Body of pancreas (tissue), 4 donors: ENCODE measurements at regions not wholly inside any gene's neighbourhood (a gene's known extent, or its start where the extent isn't known, plus 50 kb on each side); places are given as distances from the start of the nearest gene placed in this dataset.
A peak's percentile ranks its signal among the peaks of the same experiment; 100 is the strongest.

Experiments used
- ATAC-seq: fragments of 150-250 bp; one replicate; pipeline ENCODE4 v1.9.1; 2016
- DNase-seq, 4 donors: peaks; one replicate each; pipeline ENCODE4 v3.0.0-alpha.2; 2019
- H3K27ac ChIP-seq, 4 donors: fragments of 200-600 bp; sonication (generic); 1 replicate in 3 of 4; 2 replicates in 1 of 4; pipeline versions ENCODE4 v1.5.1 to v1.6.1; 2016 to 2019; ENCODE audit warnings: mild to moderate bottlenecking in 1 of 4, mixed read lengths in 1 of 4, moderate library complexity in 1 of 4
- H3K27me3 ChIP-seq, 2 donors: fragments of 200-600 bp; sonication (generic); one replicate each; pipeline ENCODE4 v1.6.0; 2016; ENCODE audit warnings: mild to moderate bottlenecking in 1 of 2
- H3K36me3 ChIP-seq, 2 donors: fragments of 200-600 bp; sonication (generic); replicated peaks in 1 of 2; 2 replicates each; pipeline ENCODE4 v1.5.1; 2016; ENCODE audit warnings: low read depth in 2 of 2; ENCODE audit not compliant: insufficient read depth in 1 of 2
- H3K4me1 ChIP-seq: fragments of 200-600 bp; sonication (generic); one replicate; pipeline ENCODE4 v1.6.0; 2016
- H3K4me3 ChIP-seq, 2 donors: fragments of 200-600 bp; sonication (generic); 1 replicate in 1 of 2; 2 replicates in 1 of 2; pipeline ENCODE4 v1.5.1; 2016 to 2019
- H3K9me3 ChIP-seq, 3 donors: fragments of 200-600 bp; sonication (generic); 1 replicate in 2 of 3; 2 replicates in 1 of 3; pipeline ENCODE4 v1.5.1; 2016
- POLR2A ChIP-seq, 3 donors: fragments of 450-650 bp; IDR thresholded peaks; one replicate each; pipeline ENCODE4 v1.6.1; 2016; ENCODE audit warnings: antibody characterized with exemption in 3 of 3, mild to moderate bottlenecking in 2 of 3
- WGBS, 2 donors: methylation state at CpG; one replicate each; pipeline ENCODE4 v1.1.5; 2017; 5-methylcytosine and 5-hydroxymethylcytosine counted together
- intact Hi-C: fragments of 100-400 bp; cut with DNase I; formaldehyde crosslinking; loops from one replicate; pipeline ENCODE4 v1.15.1; 2023
- TF ChIP-seq, protein P1 (sequence below), 7 experiments: fragments of 450-650 bp in 4 of 7; fragments of 200-600 bp in 3 of 7; sonication (generic) in 3 of 7; IDR thresholded peaks; one replicate each; pipeline ENCODE4 v1.5.1; 2016 to 2019; ENCODE audit warnings: antibody characterized with exemption in 7 of 7

DNA sequence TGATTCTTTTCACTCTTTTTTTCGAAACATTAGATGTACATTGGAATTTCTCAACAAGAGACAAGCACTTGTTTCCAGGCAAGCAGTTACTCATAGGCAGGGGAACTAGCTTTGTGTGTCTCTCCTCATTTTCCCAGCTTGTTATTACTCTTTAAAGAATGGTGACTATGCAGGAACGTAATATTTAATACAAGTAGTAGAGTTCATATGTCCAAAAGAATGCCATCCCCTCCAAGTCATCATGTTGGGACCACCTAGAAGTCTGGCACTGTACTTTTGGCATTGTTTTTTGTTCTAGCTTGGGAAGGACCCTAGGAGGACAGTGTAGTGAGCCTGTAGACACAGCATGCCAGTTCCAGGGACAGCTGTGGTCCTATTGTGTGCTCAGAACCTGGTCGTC lies 650.7 kb downstream of the INHBA start:
- Histone ChIP-seq H3K4me3 (no peak overlapping the region), H3K36me3 (no peaks in the 10 kb centered on the region), H3K27ac (no peak overlapping the region), H3K27me3 (no peaks in the 10 kb centered on the region), H3K9me3 (peaks cover 0 to under 1% (median 0%) of the 10 kb centered on the region in 3 donors), H3K4me1 (no peaks in the 10 kb centered on the region)
- DNase-seq (no peak), ATAC-seq (no peak)
- no peak for TF ChIP-seq POLR2A (IDR thresholded peaks at IDR 0.05)
- TF ChIP-seq, protein P1, sequence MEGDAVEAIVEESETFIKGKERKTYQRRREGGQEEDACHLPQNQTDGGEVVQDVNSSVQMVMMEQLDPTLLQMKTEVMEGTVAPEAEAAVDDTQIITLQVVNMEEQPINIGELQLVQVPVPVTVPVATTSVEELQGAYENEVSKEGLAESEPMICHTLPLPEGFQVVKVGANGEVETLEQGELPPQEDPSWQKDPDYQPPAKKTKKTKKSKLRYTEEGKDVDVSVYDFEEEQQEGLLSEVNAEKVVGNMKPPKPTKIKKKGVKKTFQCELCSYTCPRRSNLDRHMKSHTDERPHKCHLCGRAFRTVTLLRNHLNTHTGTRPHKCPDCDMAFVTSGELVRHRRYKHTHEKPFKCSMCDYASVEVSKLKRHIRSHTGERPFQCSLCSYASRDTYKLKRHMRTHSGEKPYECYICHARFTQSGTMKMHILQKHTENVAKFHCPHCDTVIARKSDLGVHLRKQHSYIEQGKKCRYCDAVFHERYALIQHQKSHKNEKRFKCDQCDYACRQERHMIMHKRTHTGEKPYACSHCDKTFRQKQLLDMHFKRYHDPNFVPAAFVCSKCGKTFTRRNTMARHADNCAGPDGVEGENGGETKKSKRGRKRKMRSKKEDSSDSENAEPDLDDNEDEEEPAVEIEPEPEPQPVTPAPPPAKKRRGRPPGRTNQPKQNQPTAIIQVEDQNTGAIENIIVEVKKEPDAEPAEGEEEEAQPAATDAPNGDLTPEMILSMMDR (IDR thresholded peaks at IDR 0.05): no peak
- intact Hi-C loops: no loop called here
- 49 to 52% methylated on average over 3 of the region's 3 CpGs for WGBS, 2 donors

DNA sequence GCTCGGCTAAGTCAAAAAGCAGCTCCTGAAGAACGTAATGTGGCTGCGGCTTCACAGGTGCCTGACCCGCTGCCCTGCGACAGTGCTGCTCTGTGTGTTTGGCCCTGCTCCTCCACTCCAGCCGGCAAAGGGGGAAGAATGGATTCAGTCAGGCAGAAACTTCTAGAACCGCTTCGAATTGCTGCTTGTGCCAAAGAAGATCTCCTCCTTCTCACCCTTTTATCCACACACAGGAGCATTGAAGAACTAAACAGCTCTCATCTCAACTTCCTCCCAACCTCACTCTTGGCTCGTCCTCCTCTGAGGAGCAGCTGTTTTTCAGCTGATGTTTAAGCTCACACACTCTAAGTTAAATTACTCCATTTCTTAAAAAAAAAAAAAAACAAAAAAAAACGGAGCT lies 651.4 kb downstream of the INHBA start:
- DNase-seq (no peak), ATAC-seq (no peak)
- intact Hi-C loops: no loop called here
- H3K4me3 ChIP-seq: no peak overlapping the region
- H3K4me1 ChIP-seq: no peaks in the 10 kb centered on the region
- no peaks in the 10 kb centered on the region for H3K27me3 ChIP-seq
- H3K36me3 ChIP-seq: no peaks in the 10 kb centered on the region
- 68 to 73% methylated on average over 10 of the region's 10 CpGs for WGBS, 2 donors
- TF ChIP-seq, protein P1 (IDR thresholded peaks at IDR 0.05): no peak
- TF ChIP-seq POLR2A (IDR thresholded peaks at IDR 0.05): no peak
- no peaks in the 10 kb centered on the region for H3K9me3 ChIP-seq
- no peak overlapping the region for H3K27ac ChIP-seq

DNA sequence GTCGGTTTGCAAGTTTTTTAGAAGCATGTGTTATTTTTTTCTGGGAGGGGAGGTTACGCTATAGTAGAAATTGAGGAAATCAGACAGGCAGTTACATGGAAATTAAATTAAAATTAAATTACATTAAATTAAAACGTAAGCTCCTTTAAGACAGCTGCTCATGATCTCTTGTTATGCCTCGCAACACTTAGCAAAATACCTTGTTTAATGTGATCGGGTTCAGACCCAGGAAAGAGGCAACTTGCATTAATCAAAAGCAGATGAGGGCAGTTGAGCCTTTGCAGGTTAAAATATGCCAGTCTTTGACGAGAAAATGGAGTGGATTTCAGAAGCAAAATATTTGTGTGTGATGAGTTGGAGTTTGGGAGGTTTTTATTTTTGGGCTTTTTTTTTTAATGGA lies 651.8 kb downstream of the INHBA start:
- ATAC-seq (no peak), DNase-seq (no peak)
- no peak overlapping the region for H3K4me3 ChIP-seq
- no peaks in the 10 kb centered on the region for H3K4me1 ChIP-seq
- H3K27ac ChIP-seq: no peak overlapping the region
- no peak for TF ChIP-seq POLR2A (IDR thresholded peaks at IDR 0.05)
- TF ChIP-seq, protein P1 (IDR thresholded peaks at IDR 0.05): no peak
- 66 to 67% methylated on average over 6 of the region's 6 CpGs for WGBS, 2 donors
- no peaks in the 10 kb centered on the region for H3K9me3 ChIP-seq
- no peaks in the 10 kb centered on the region for H3K27me3 ChIP-seq
- intact Hi-C loops: no loop called here
- H3K36me3 ChIP-seq: no peaks in the 10 kb centered on the region

DNA sequence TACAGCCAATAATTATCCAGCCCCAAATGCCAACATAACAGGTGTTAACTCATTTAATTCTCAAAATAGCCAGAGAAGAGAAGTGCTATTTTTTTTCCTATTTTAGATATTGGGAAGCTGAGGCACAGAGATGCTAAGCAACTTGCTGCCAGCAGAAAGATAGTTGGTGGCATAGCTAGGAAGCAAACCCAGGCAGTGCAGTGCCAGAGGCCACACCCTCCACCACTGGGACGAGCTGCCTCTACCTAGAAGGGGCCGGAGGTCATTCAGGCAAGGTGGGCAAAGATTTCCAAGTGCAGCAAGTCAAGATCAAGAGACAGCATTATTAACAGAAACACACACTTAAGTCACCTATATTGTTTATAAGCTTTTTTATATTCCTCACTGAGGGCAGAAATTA lies 654.1 kb downstream of the INHBA start:
- Histone ChIP-seq H3K9me3 (no peaks in the 10 kb centered on the region), H3K4me3 (no peak overlapping the region), H3K27ac (no peak overlapping the region), H3K27me3 (no peaks in the 10 kb centered on the region), H3K4me1 (no peaks in the 10 kb centered on the region), H3K36me3 (no peaks in the 10 kb centered on the region)
- intact Hi-C loops: no loop called here
- TF ChIP-seq POLR2A (IDR thresholded peaks at IDR 0.05): no peak
- TF ChIP-seq, protein P1 (IDR thresholded peaks at IDR 0.05): no peak
- no peak for DNase-seq
- ATAC-seq: no peak
- WGBS, 2 donors: 52 to 73% methylated on average over 2 of the region's 2 CpGs

DNA sequence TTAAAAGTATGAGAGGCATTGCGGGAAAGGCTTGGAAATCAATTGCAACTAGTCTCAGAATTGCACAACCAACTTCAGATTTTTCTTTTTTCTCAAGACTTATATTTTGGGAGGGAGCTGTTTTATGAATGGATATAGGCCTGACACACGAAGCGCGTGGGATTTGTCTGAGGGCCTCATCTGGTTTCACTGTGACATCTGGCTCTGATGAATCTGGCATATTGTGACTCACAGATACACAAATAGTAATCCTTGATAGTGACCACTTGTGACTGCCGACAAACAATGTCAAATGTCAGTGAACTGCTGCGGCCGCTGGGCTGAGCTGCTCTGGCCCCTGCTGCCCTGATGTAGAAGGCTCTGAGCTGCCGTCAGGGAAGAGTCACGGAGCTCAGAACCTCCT lies 655.1 kb downstream of the INHBA start:
- DNase-seq: peak in 1 of 4 donors; percentile 25
- H3K27me3 ChIP-seq: no peaks in the 10 kb centered on the region
- H3K9me3 ChIP-seq: no peaks in the 10 kb centered on the region
- H3K4me3 ChIP-seq: no peak overlapping the region
- H3K4me1 ChIP-seq: no peaks in the 10 kb centered on the region
- 52 to 56% methylated on average over 9 of the region's 9 CpGs for WGBS, 2 donors
- H3K36me3 ChIP-seq: no peaks in the 10 kb centered on the region
- TF ChIP-seq POLR2A (IDR thresholded peaks at IDR 0.05): no peak
- TF ChIP-seq, protein P1 (IDR thresholded peaks at IDR 0.05): no peak
- peak; percentile 18 for ATAC-seq
- no peak overlapping the region for H3K27ac ChIP-seq
- intact Hi-C loops: no loop called here
